RWPE2 (cell line): ENCODE measurements at regions not wholly inside any gene's neighbourhood (a gene's known extent, or its start where the extent isn't known, plus 50 kb on each side); places are given as distances from the start of the nearest gene placed in this dataset.

Source experiments
- ATAC-seq: fragments of 200-7000 bp; cut with Tn5 transposase; 3 replicates; pipeline ENCODE4 v1.9.1; 2021; ENCODE audit warnings: low read depth
- DNase-seq: peaks from one replicate; pipeline ENCODE4 v3.0.0-alpha.2; 2020; ENCODE audit warnings: low spot score
- H3K27ac ChIP-seq: fragments of 450-650 bp; 2 replicates; pipeline ENCODE4 v1.5.1; 2017; ENCODE audit warnings: mild to moderate bottlenecking; ENCODE audit not compliant: poor library complexity, severe bottlenecking
- H3K27me3 ChIP-seq: fragments of 250-450 bp; sonication (Bioruptor Pico); 2 replicates; pipeline ENCODE4 v1.5.1; 2021; ENCODE audit warnings: mild to moderate bottlenecking, moderate library complexity; ENCODE audit not compliant: insufficient read depth, poor library complexity, severe bottlenecking
- H3K36me3 ChIP-seq: fragments of 250-450 bp; sonication (Bioruptor Pico); 2 replicates; pipeline ENCODE4 v1.5.1; 2020; ENCODE audit warnings: low read depth, mild to moderate bottlenecking, moderate library complexity
- H3K4me1 ChIP-seq: fragments of 250-450 bp; sonication (Bioruptor Pico); 2 replicates; pipeline ENCODE4 v1.5.1; 2021; ENCODE audit warnings: mild to moderate bottlenecking, moderate library complexity; ENCODE audit not compliant: insufficient read depth, poor library complexity, severe bottlenecking
- H3K4me3 ChIP-seq: fragments of 250-450 bp; sonication (Bioruptor Pico); 2 replicates; pipeline ENCODE4 v1.5.1; 2021; ENCODE audit warnings: mild to moderate bottlenecking, moderate library complexity; ENCODE audit not compliant: severe bottlenecking
- H3K9me3 ChIP-seq: fragments of 250-450 bp; sonication (Bioruptor Pico); 2 replicates; pipeline ENCODE4 v1.5.1; 2021; ENCODE audit warnings: mild to moderate bottlenecking, moderate library complexity; ENCODE audit not compliant: severe bottlenecking
- TF ChIP-seq, protein P1 (sequence below): fragments of 450-650 bp; IDR thresholded peaks from one replicate; pipeline ENCODE4 v1.5.1; 2017; ENCODE audit warnings: mild to moderate bottlenecking, moderate library complexity; ENCODE audit not compliant: poor library complexity, severe bottlenecking

DNA sequence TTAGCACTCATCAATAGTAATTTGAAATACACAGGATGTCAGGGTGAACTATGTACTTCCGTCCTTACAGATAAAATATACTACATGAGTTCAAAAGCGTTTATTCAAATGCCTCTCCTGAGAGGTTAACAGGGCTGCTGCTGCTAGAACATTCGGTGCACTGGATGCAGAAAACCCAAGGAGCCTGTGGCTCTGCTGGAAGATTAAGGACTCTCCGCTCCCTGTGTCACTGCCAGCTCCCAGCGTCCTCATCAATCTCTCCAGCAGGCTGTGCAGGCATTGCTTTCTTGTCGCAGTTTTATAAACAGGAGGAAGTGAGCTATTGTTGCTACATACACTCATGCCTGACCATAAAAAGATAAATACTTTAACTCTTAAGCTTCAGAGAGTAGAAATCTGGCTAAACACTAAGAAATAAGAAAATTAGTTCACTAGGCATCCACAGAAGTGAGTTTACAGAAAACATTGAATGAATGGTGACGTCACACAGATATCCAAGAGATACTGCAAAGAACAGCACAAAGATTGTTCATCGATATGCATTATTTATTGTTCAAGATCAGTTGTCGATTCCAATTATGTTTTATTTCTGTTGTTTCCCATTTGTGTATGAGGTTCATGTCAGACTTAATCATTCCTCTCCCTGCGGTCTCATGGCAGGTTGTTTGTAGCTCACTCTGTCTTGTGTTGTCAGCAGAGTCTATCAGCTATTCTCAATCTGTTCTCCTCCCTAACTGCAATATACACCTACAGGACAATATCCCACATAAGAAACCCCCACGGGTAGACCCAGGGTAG lies 127.9 kb upstream of the MON1B start:
- Histone ChIP-seq H3K27me3 (peaks cover 12% of the 10 kb centered on the region), H3K4me1 (no peaks in the 10 kb centered on the region), H3K4me3 (no peak overlapping the region), H3K9me3 (no peaks in the 10 kb centered on the region), H3K27ac (no peak overlapping the region), H3K36me3 (no peaks in the 10 kb centered on the region)
- TF ChIP-seq, protein P1, sequence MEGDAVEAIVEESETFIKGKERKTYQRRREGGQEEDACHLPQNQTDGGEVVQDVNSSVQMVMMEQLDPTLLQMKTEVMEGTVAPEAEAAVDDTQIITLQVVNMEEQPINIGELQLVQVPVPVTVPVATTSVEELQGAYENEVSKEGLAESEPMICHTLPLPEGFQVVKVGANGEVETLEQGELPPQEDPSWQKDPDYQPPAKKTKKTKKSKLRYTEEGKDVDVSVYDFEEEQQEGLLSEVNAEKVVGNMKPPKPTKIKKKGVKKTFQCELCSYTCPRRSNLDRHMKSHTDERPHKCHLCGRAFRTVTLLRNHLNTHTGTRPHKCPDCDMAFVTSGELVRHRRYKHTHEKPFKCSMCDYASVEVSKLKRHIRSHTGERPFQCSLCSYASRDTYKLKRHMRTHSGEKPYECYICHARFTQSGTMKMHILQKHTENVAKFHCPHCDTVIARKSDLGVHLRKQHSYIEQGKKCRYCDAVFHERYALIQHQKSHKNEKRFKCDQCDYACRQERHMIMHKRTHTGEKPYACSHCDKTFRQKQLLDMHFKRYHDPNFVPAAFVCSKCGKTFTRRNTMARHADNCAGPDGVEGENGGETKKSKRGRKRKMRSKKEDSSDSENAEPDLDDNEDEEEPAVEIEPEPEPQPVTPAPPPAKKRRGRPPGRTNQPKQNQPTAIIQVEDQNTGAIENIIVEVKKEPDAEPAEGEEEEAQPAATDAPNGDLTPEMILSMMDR, result no peak
- ATAC-seq (no peak), DNase-seq (no peak)

DNA sequence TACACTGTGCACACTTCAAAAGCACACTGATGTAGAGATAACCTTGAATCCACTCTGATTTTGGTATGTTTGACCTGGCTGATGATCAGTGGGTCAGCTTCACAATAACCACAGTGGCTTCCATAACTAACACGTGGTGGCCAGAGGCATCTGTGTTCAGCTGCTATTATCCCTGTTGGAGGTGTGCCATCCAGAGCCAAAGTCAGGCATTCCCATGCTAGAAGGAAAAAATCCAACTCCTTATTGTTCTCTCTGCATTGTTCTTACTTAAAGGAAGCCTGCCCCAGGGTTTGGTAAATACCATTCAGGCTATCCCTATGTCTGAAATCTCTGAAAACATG lies 127.3 kb upstream of the MON1B start:
- ATAC-seq (no peak), DNase-seq (no peak)
- H3K27ac ChIP-seq, result no peak overlapping the region
- TF ChIP-seq, protein P1, result no peak
- H3K4me3 ChIP-seq, result no peak overlapping the region
- H3K36me3 ChIP-seq, result no peaks in the 10 kb centered on the region
- H3K4me1 ChIP-seq, result no peaks in the 10 kb centered on the region
- no peaks in the 10 kb centered on the region for H3K9me3 ChIP-seq
- H3K27me3 ChIP-seq, result peaks cover 15% of the 10 kb centered on the region

DNA sequence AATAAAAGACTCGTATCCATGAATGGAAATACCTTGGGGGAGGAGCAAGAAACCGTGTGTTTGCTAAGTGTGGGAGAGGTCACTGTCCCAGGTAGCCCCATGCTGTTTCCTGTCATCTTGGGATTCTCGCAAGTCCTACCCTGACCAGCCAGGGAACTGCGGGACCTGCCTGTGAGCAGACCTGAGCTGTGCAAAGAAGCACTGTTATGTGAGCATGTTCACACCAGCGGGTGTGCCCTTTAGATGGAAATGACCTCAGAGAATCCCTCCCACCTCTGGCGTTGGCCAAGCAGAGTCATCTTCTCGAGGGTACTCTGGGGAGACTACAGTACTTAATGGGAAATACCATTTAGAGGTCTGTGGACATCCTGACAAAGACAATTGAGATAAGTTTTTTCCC lies 127.0 kb upstream of the MON1B start:
- no peak overlapping the region for H3K27ac ChIP-seq
- H3K27me3 ChIP-seq, result peaks cover 15% of the 10 kb centered on the region
- ATAC-seq (no peak), DNase-seq (no peak)
- no peaks in the 10 kb centered on the region for H3K36me3 ChIP-seq
- H3K9me3 ChIP-seq, result no peaks in the 10 kb centered on the region
- H3K4me3 ChIP-seq, result no peak overlapping the region
- TF ChIP-seq, protein P1, result no peak
- H3K4me1 ChIP-seq, result no peaks in the 10 kb centered on the region

DNA sequence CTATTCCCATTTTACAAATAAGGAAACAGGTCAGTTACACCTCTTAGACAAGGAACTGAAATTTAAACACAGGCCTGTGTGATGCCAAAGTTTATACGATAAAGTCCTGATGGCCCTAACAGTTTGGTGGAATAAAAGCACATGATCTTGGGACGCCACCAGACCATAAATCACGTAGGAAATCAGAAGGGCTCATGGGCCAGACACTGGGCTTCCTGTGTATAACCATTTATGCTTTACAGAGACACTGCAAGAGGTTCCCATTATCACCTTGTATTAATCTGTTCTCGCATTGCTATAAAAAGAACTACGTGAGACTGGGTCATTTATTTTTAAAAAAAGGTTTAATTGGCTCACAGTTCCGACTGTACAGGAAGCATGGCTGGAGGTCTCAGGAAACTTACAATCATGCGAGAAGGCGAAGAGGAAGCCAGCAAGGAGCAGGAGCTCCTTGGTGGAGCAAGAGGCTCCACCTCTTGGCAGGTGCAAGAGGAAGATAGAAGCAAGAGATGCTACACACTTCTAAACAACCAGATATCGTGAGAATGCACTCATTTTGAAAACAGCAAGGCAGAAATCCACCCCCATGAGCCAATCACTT lies 124.0 kb upstream of the MON1B start:
- ATAC-seq (no peak), DNase-seq (no peak)
- TF ChIP-seq, protein P1, result no peak
- Histone ChIP-seq H3K4me1 (no peaks in the 10 kb centered on the region), H3K27me3 (peaks cover 14% of the 10 kb centered on the region), H3K27ac (no peak overlapping the region), H3K4me3 (no peak overlapping the region), H3K9me3 (no peaks in the 10 kb centered on the region), H3K36me3 (no peaks in the 10 kb centered on the region)

- Histone ChIP-seq H3K27ac (no peak overlapping the region), H3K4me3 (no peak overlapping the region), H3K9me3 (no peaks in the 10 kb centered on the region), H3K36me3 (no peaks in the 10 kb centered on the region), H3K4me1 (no peaks in the 10 kb centered on the region), H3K27me3 (peaks cover 10% of the 10 kb centered on the region)
- TF ChIP-seq, protein P1, result no peak
- no peak for ATAC-seq
- no peak for DNase-seq
Observed at GRCh38 chr16:77067900-77068299, 123.1 kb upstream of the MON1B start.
